ENCODE measurements at regions not wholly inside any gene's neighbourhood (a gene's known extent, or its start where the extent isn't known, plus 50 kb on each side); places are given as distances from the start of the nearest gene placed in this dataset.

GRCh38 chr2:121947674-121948073 is 192.2 kb downstream of the TSN start:
- no peaks in the 10 kb centered on the region for H3K27me3 ChIP-seq
- H3K36me3 ChIP-seq (replicated peaks in 1 of 2; ENCODE audit: insufficient read depth in 1 of 2, low read depth in 2 of 2), result no peaks in the 10 kb centered on the region
- no peaks in the 10 kb centered on the region for H3K9me3 ChIP-seq
- WGBS, 2 donors, result 56 to 60% methylated on average over 7 of the region's 7 CpGs
- intact Hi-C loops (cut with DNase I), result no loop called here
- H3K4me3 ChIP-seq, result no peak overlapping the region
- no peak for TF ChIP-seq CTCF (IDR thresholded peaks at IDR 0.05)
- no peak for TF ChIP-seq POLR2A (IDR thresholded peaks at IDR 0.05)
- H3K4me1 ChIP-seq, result no peaks in the 10 kb centered on the region
- H3K27ac ChIP-seq, result no peak overlapping the region
- DNase-seq, result no peak
- ATAC-seq, result no peak

GRCh38 chr2:121949271-121949670 is 193.8 kb downstream of the TSN start:
- ATAC-seq, result no peak
- DNase-seq, result no peak
- Histone ChIP-seq H3K27me3 (no peaks in the 10 kb centered on the region), H3K9me3 (no peaks in the 10 kb centered on the region), H3K27ac (no peak overlapping the region), H3K36me3 (replicated peaks in 1 of 2; ENCODE audit: insufficient read depth in 1 of 2, low read depth in 2 of 2) (no peaks in the 10 kb centered on the region), H3K4me1 (no peaks in the 10 kb centered on the region), H3K4me3 (no peak overlapping the region)
- intact Hi-C loops (cut with DNase I), result no loop called here
- TF ChIP-seq CTCF (IDR thresholded peaks at IDR 0.05) (no peak), POLR2A (IDR thresholded peaks at IDR 0.05) (no peak)
- 66 to 77% methylated on average over 8 of the region's 8 CpGs for WGBS, 2 donors

- Histone ChIP-seq H3K27ac (no peak overlapping the region), H3K4me1 (no peaks in the 10 kb centered on the region), H3K36me3 (replicated peaks in 1 of 2; ENCODE audit: insufficient read depth in 1 of 2, low read depth in 2 of 2) (no peaks in the 10 kb centered on the region), H3K27me3 (no peaks in the 10 kb centered on the region), H3K9me3 (no peaks in the 10 kb centered on the region), H3K4me3 (no peak overlapping the region)
- intact Hi-C loops (cut with DNase I), result no loop called here
- 11 to 15% methylated on average over 6 of the region's 6 CpGs for WGBS, 2 donors
- TF ChIP-seq POLR2A (IDR thresholded peaks at IDR 0.05) (no peak), CTCF (IDR thresholded peaks at IDR 0.05) (no peak)
- ATAC-seq (peak; percentile 38), DNase-seq (peak; percentile 16 to 57 (median 51))
Observed at GRCh38 chr2:121955426-121955825, 200.0 kb downstream of the TSN start.

- Histone ChIP-seq H3K4me3 (no peak overlapping the region), H3K4me1 (no peaks in the 10 kb centered on the region), H3K27me3 (no peaks in the 10 kb centered on the region), H3K9me3 (no peaks in the 10 kb centered on the region), H3K36me3 (replicated peaks in 1 of 2; ENCODE audit: insufficient read depth in 1 of 2, low read depth in 2 of 2) (no peaks in the 10 kb centered on the region), H3K27ac (no peak overlapping the region)
- DNase-seq, result peak in 2 of 4 donors; percentile 6 to 20
- no peak for ATAC-seq
- no peak for TF ChIP-seq POLR2A (IDR thresholded peaks at IDR 0.05)
- TF ChIP-seq CTCF (IDR thresholded peaks at IDR 0.05), result no peak
- intact Hi-C loops (cut with DNase I), result no loop called here
- WGBS, 2 donors, result 22 to 30% methylated on average over 7 to 8 of the region's 9 CpGs
Observed at GRCh38 chr2:121955872-121956271, 200.4 kb downstream of the TSN start.

GRCh38 chr2:121960251-121960650 is 204.8 kb downstream of the TSN start:
- WGBS, 2 donors, result 50 to 52% methylated on average over 7 of the region's 7 CpGs
- Histone ChIP-seq H3K4me1 (no peaks in the 10 kb centered on the region), H3K4me3 (no peak overlapping the region), H3K36me3 (replicated peaks in 1 of 2; ENCODE audit: insufficient read depth in 1 of 2, low read depth in 2 of 2) (no peaks in the 10 kb centered on the region), H3K9me3 (no peaks in the 10 kb centered on the region), H3K27ac (no peak overlapping the region), H3K27me3 (no peaks in the 10 kb centered on the region)
- DNase-seq (no peak), ATAC-seq (no peak)
- intact Hi-C loops (cut with DNase I), result no loop called here
- TF ChIP-seq CTCF (IDR thresholded peaks at IDR 0.05), result no peak
- TF ChIP-seq POLR2A (IDR thresholded peaks at IDR 0.05), result no peak

All from body of pancreas (tissue), 4 donors.